ENCODE measurements at regions not wholly inside any gene's neighbourhood (a gene's known extent, or its start where the extent isn't known, plus 50 kb on each side); places are given as distances from the start of the nearest gene placed in this dataset.

GRCh38 chr15:94834494-94834893 is 603.1 kb downstream of the MCTP2 start:
- H4K5ac ChIP-seq (ENCODE audit: insufficient read length, low read depth, low read length) = no peak overlapping the region
- DNase-seq (ENCODE audit: low read depth in 1 of 2, low spot score in 2 of 2) = no peak
- no peak overlapping the region for H3K9ac ChIP-seq (replicated peaks in 1 of 4; ENCODE audit: extremely low read depth in 1 of 4, low read depth in 3 of 4, low read length in 3 of 4)
- no peaks in the 10 kb centered on the region for H4K20me1 ChIP-seq (replicated peaks in 1 of 2; ENCODE audit: control insufficient read depth in 1 of 2, insufficient read depth in 2 of 2, low read length in 2 of 2)
- no peak overlapping the region for H4K8ac ChIP-seq (ENCODE audit: extremely low read depth, insufficient read depth, low read length)
- no peak overlapping the region for H2AK5ac ChIP-seq (ENCODE audit: low read depth, low read length)
- H3K9me3 ChIP-seq (ENCODE audit: insufficient read depth in 2 of 2, low read depth in 1 of 2, low read length in 1 of 2) = no peaks in the 10 kb centered on the region
- no peak overlapping the region for H2BK120ac ChIP-seq (replicated peaks; ENCODE audit: low read depth, low read length)
- H3K36me3 ChIP-seq (ENCODE audit: control insufficient read depth in 2 of 4, insufficient read depth in 4 of 4, low read length in 3 of 4) = no peaks in the 10 kb centered on the region
- no peak overlapping the region for H3K4ac ChIP-seq (replicated peaks; ENCODE audit: insufficient read length, low read depth, low read length)
- no peak overlapping the region for H2BK20ac ChIP-seq (ENCODE audit: low read length)
- no peak overlapping the region for H3K18ac ChIP-seq (ENCODE audit: extremely low read depth, low read length)
- no peak overlapping the region for H3K4me2 ChIP-seq (ENCODE audit: insufficient read depth in 1 of 2, low read depth in 2 of 2, low read length in 2 of 2)
- TF ChIP-seq HDAC6 (IDR thresholded peaks at IDR 0.05; ENCODE audit: low read depth, low read length) (no peak), POLR2A (IDR thresholded peaks at IDR 0.05; ENCODE audit: control extremely low read depth in 1 of 2, low read depth in 2 of 2, low read length in 2 of 2) (no peak), NANOG (IDR thresholded peaks at IDR 0.05; ENCODE audit: insufficient read depth, low read depth, low read length, poor library complexity, severe bottlenecking) (no peak)
- no peaks in the 10 kb centered on the region for H3K79me1 ChIP-seq (ENCODE audit: low read depth, low read length)
- no peak overlapping the region for H4K91ac ChIP-seq (replicated peaks; ENCODE audit: insufficient read length, low read length)
- no peak overlapping the region for H2BK5ac ChIP-seq (ENCODE audit: low read depth, low read length)
- no peak overlapping the region for H3K27ac ChIP-seq (ENCODE audit: low read depth, low read length)
- no peak overlapping the region for H2AFZ ChIP-seq (ENCODE audit: low read length)
- H3K56ac ChIP-seq (replicated peaks; ENCODE audit: insufficient read length, low read depth, low read length) = no peak overlapping the region
- WGBS, 2 experiments (ENCODE audit: extremely low coverage in 1 of 2, insufficient coverage in 1 of 2, insufficient read length in 1 of 2, insufficient replicate concordance in 2 of 2, low coverage in 1 of 2, low lambda C conversion rate in 2 of 2, missing lambda C conversion rate in 1 of 2) = 93% methylated on average over 1 of the region's 1 CpG; no CpG with 5 or more reads in 1 of the 2 experiments
- H3K4me1 ChIP-seq (replicated peaks in 1 of 4; ENCODE audit: control insufficient read depth in 3 of 4, insufficient read depth in 4 of 4, low read length in 3 of 4) = peaks cover 0 to 5% (median 2%) of the 10 kb centered on the region in 4 experiments; a peak in 2 of 7 replicates
- no peak overlapping the region for H3K23ac ChIP-seq (ENCODE audit: insufficient read length)
- no peak overlapping the region for H3K4me3 ChIP-seq (ENCODE audit: extremely low read depth in 1 of 4, insufficient read depth in 2 of 4, low read depth in 3 of 4, low read length in 4 of 4)
- H3K79me2 ChIP-seq (ENCODE audit: control insufficient read depth in 1 of 2, insufficient read depth in 2 of 2, low read length in 2 of 2) = no peaks in the 10 kb centered on the region
- POLR2A ChIA-PET (ENCODE audit: partially characterized antibody) = no interaction called here
- no peaks in the 10 kb centered on the region for H3K23me2 ChIP-seq (ENCODE audit: low read depth, low read length)
- CTCF ChIA-PET (ENCODE audit: partially characterized antibody) = no interaction called here
- H2BK12ac ChIP-seq (ENCODE audit: low read depth, low read length) = no peak overlapping the region
- no peak for FAIRE-seq
- no peak overlapping the region for H2BK15ac ChIP-seq (ENCODE audit: low read length)
- H3K14ac ChIP-seq (ENCODE audit: insufficient read length) = no peak overlapping the region
- no peaks in the 10 kb centered on the region for H3K27me3 ChIP-seq (replicated peaks in 1 of 4; ENCODE audit: control insufficient read depth in 3 of 4, extremely low read depth in 1 of 4, insufficient read depth in 3 of 4, low read length in 3 of 4)

All from H1 (cell line).